ENCODE measurements at regions not wholly inside any gene's neighbourhood (a gene's known extent, or its start where the extent isn't known, plus 50 kb on each side); places are given as distances from the start of the nearest gene placed in this dataset.

- Histone ChIP-seq H2AFZ (no peak overlapping the region), H3K4me3 (no peak overlapping the region), H3K9me2 (ENCODE audit: insufficient read depth) (no peaks in the 10 kb centered on the region), H3F3A (ENCODE audit: insufficient read depth, low read depth) (no peaks in the 10 kb centered on the region), H3K27me3 (ENCODE audit: insufficient read depth, low read depth) (no peaks in the 10 kb centered on the region), H3K4me2 (no peak overlapping the region), H3K79me2 (ENCODE audit: low read depth) (no peaks in the 10 kb centered on the region), H4K20me1 (ENCODE audit: insufficient read depth) (no peaks in the 10 kb centered on the region), H3K4me1 (replicated peaks; ENCODE audit: insufficient read depth) (no peaks in the 10 kb centered on the region), H3K9me3 (ENCODE audit: insufficient read depth, low read depth) (no peaks in the 10 kb centered on the region), H3K36me3 (ENCODE audit: low read depth) (no peaks in the 10 kb centered on the region), H3K27ac (no peak overlapping the region)
- no peak for TF ChIP-seq EZH2 (IDR thresholded peaks at IDR 0.05; ENCODE audit: low read depth)
- TF ChIP-seq, protein P1, sequence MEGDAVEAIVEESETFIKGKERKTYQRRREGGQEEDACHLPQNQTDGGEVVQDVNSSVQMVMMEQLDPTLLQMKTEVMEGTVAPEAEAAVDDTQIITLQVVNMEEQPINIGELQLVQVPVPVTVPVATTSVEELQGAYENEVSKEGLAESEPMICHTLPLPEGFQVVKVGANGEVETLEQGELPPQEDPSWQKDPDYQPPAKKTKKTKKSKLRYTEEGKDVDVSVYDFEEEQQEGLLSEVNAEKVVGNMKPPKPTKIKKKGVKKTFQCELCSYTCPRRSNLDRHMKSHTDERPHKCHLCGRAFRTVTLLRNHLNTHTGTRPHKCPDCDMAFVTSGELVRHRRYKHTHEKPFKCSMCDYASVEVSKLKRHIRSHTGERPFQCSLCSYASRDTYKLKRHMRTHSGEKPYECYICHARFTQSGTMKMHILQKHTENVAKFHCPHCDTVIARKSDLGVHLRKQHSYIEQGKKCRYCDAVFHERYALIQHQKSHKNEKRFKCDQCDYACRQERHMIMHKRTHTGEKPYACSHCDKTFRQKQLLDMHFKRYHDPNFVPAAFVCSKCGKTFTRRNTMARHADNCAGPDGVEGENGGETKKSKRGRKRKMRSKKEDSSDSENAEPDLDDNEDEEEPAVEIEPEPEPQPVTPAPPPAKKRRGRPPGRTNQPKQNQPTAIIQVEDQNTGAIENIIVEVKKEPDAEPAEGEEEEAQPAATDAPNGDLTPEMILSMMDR (conservative IDR thresholded peaks at IDR 0.05), result no peak
- CTCF ChIA-PET, result interaction anchor here (0.7 kb wide), 1 partner anchor 86 kb away, joined by 4 read pairs; no protein-coding TSS in a partner anchor
- DNase-seq, result no peak
- intact Hi-C loops (cut with micrococcal nuclease; ENCODE audit: unreplicated experiment), result no loop called here
- POLR2A ChIA-PET (ENCODE audit: unreplicated experiment), result no interaction called here
- BruUV-seq (replicated peaks), result no TSS peak
These were observed 1241.7 kb downstream of the GATA3 start for GRCh38 chr10:9296190-9296589.

GRCh38 chr10:9297580-9297979, 1243.1 kb downstream of the GATA3 start:
- no peak overlapping the region for H3K27ac ChIP-seq

DNA sequence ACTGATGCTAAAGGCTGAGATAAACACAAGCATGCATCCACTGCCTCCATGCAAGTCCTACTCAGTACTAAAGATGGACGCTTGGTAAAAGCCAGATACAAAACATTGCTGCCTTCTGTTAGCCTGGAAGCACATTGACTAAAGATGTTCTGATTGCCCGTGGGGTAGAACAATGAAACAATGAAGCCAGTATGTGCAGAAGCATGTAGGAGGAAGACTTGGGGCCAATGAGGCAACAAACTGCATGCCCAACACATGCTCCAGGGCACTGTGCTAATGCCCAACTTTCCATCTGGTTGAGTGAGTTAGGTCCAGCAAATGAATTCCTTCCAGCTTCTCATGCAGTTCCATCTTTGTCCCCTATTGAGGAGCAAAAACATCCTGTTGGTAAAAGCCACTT, 1245.5 kb downstream of the GATA3 start:
- H3K9me2 ChIP-seq (ENCODE audit: insufficient read depth), result no peaks in the 10 kb centered on the region
- no peak overlapping the region for H3K4me2 ChIP-seq
- H3K27ac ChIP-seq, result no peak overlapping the region
- no peaks in the 10 kb centered on the region for H3K27me3 ChIP-seq (ENCODE audit: insufficient read depth, low read depth)
- POLR2A ChIA-PET (ENCODE audit: unreplicated experiment), result no interaction called here
- no TSS peak for BruUV-seq (replicated peaks)
- H3K4me1 ChIP-seq (replicated peaks; ENCODE audit: insufficient read depth), result peaks cover 8% of the 10 kb centered on the region; the same call in 1 of the 2 replicates
- H3K9me3 ChIP-seq (ENCODE audit: insufficient read depth, low read depth), result no peaks in the 10 kb centered on the region
- H2AFZ ChIP-seq, result no peak overlapping the region
- TF ChIP-seq, protein P1 (conservative IDR thresholded peaks at IDR 0.05), result no peak
- no peak for TF ChIP-seq EZH2 (IDR thresholded peaks at IDR 0.05; ENCODE audit: low read depth)
- intact Hi-C loops (cut with micrococcal nuclease; ENCODE audit: unreplicated experiment), result loop anchor here (2.0 to 10.0 kb wide), 5 partner anchors 73 to 1545 kb away; no protein-coding TSS in a partner anchor
- CTCF ChIA-PET, result no interaction called here
- no peak overlapping the region for H3K4me3 ChIP-seq
- no peaks in the 10 kb centered on the region for H3K36me3 ChIP-seq (ENCODE audit: low read depth)
- no peak for DNase-seq
- H4K20me1 ChIP-seq (ENCODE audit: insufficient read depth), result no peaks in the 10 kb centered on the region
- H3K79me2 ChIP-seq (ENCODE audit: low read depth), result no peaks in the 10 kb centered on the region
- no peaks in the 10 kb centered on the region for H3F3A ChIP-seq (ENCODE audit: insufficient read depth, low read depth)

More at GRCh38 chr10:9297580-9297979, 1243.1 kb downstream of the GATA3 start:
- no TSS peak for BruUV-seq (replicated peaks)
- H3K36me3 ChIP-seq (ENCODE audit: low read depth), result no peaks in the 10 kb centered on the region
- POLR2A ChIA-PET (ENCODE audit: unreplicated experiment), result no interaction called here
- no peaks in the 10 kb centered on the region for H4K20me1 ChIP-seq (ENCODE audit: insufficient read depth)
- H3F3A ChIP-seq (ENCODE audit: insufficient read depth, low read depth), result no peaks in the 10 kb centered on the region
- no peak overlapping the region for H3K4me2 ChIP-seq
- no peak overlapping the region for H3K4me3 ChIP-seq
- no peaks in the 10 kb centered on the region for H3K9me2 ChIP-seq (ENCODE audit: insufficient read depth)
- no peak for DNase-seq
- peaks cover 8% of the 10 kb centered on the region; the same call in 1 of the 2 replicates for H3K4me1 ChIP-seq (replicated peaks; ENCODE audit: insufficient read depth)
- no peak overlapping the region for H2AFZ ChIP-seq
- no peaks in the 10 kb centered on the region for H3K79me2 ChIP-seq (ENCODE audit: low read depth)
- TF ChIP-seq, protein P1 (conservative IDR thresholded peaks at IDR 0.05), result no peak
- TF ChIP-seq EZH2 (IDR thresholded peaks at IDR 0.05; ENCODE audit: low read depth), result no peak
- H3K9me3 ChIP-seq (ENCODE audit: insufficient read depth, low read depth), result no peaks in the 10 kb centered on the region
- H3K27me3 ChIP-seq (ENCODE audit: insufficient read depth, low read depth), result no peaks in the 10 kb centered on the region
- CTCF ChIA-PET, result interaction anchor here (0.5 to 0.6 kb wide), 2 partner anchors 89 to 1425 kb away, joined by 3 read pairs; no protein-coding TSS in a partner anchor
- intact Hi-C loops (cut with micrococcal nuclease; ENCODE audit: unreplicated experiment), result no loop called here
